GM12873 (cell line): ENCODE measurements at regions not wholly inside any gene's neighbourhood (a gene's known extent, or its start where the extent isn't known, plus 50 kb on each side); places are given as distances from the start of the nearest gene placed in this dataset.

Experiments used
- TF ChIP-seq, protein P1 (sequence below): IDR thresholded peaks from 2 replicates; pipeline ENCODE4 v1.5.1; 2012; ENCODE audit warnings: low read depth, mild to moderate bottlenecking, moderate library complexity, low read length, control low read depth; ENCODE audit not compliant: insufficient read depth; ENCODE audit errors: missing control alignments

DNA sequence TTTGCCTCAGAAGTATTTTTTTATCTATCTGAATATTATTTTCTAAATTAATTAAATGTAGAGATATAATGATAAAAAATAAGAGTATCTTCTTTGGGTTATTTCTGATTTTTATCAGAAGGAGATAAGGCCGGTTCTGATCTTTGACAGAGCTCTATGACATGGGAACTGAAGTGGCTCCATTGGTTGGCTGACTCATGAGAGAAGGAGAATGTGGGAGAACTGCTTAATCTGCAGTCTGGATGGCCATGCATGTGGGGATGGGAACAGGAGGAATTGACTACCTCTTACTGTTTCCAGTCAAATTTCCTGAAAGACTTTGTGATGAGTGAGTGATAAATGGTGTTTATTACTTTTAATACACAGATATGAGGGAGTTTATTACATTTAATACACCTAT, 155.8 kb upstream of the ATP2B1 start:
- TF ChIP-seq, protein P1, sequence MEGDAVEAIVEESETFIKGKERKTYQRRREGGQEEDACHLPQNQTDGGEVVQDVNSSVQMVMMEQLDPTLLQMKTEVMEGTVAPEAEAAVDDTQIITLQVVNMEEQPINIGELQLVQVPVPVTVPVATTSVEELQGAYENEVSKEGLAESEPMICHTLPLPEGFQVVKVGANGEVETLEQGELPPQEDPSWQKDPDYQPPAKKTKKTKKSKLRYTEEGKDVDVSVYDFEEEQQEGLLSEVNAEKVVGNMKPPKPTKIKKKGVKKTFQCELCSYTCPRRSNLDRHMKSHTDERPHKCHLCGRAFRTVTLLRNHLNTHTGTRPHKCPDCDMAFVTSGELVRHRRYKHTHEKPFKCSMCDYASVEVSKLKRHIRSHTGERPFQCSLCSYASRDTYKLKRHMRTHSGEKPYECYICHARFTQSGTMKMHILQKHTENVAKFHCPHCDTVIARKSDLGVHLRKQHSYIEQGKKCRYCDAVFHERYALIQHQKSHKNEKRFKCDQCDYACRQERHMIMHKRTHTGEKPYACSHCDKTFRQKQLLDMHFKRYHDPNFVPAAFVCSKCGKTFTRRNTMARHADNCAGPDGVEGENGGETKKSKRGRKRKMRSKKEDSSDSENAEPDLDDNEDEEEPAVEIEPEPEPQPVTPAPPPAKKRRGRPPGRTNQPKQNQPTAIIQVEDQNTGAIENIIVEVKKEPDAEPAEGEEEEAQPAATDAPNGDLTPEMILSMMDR: no peak

DNA sequence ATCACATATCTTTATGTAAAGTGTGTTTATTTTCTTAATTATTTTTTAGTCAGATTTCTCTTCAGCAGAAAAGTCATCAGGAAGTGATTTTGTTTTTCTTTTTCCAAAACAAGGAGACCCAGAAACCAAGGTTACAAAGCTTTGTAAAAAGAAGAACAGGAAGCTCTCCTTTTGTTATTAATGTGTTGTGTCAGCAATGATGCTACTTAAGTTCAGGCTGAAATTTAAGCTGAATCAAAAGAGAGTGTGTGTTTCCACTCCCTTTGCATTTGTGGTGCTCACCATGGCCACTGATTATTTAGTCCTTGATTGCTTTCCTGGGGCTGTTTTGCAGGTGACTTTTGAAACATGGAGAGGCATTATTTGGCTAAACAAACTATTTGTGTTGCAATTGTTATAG, 155.3 kb upstream of the ATP2B1 start:
- TF ChIP-seq, protein P1: no peak

DNA sequence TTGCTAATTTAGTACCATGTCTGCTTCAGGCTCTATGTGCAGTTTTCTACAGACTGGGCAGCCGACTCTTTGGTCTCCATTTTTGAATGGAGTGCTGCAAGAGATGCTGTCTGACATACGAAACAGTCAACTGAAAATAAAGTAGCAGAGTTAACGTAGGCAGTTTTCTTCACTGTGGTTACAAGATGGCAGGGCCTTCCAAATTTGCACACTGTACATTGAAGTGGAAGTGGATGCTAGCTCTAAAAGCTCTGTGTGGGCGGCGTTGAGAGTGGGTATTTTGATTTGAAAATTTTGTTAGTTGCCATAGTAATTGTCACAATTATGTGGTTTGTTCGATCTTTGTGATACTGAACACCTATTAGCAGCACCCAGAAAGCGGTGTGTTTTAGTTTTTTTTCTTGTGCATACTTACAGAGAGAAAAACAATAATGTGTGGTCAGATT, 154.9 kb upstream of the ATP2B1 start:
- TF ChIP-seq, protein P1: no peak

DNA sequence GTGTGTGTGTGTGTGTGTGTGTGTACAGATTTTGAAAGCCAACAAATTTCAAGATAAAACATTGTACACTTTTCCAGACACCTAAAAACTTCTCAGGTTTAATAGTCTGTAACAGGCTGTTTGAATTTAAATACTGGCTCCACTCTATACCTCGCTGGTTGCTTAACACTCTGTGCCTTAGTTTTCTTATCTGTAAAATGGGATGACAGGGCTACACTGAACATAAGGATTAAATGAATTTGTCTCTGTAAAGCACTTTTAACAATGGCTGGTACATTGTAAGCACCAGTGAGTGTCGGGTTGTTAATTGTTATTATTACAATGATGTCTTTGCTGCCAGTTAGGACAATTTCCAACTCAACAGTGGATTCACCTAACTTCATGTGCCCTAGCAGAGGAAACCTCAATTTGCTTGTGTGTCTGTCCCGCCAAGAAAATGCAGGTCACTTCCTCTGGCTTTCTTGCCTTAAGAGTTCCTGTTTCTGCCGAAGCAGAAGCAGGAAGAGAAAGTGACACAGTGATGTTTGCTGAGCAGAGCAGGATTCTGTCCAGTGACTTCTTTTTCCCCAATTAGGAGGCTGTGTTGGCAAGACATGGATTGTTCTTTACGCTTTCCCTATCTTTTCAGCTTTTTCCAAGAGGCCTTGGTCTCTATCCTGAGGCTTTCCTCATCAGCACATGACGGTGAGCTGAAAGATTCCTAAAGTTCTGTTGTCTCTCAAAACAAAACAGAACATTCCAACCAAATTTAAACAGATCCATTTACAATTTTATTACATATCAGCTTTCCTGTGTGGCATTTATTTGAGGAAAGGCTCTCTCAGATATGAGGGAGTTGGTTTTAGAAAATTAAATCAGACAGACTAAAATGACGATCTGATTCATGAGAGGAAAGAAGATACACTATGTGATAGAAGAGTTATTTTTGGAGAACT, 154.1 kb upstream of the ATP2B1 start:
- TF ChIP-seq, protein P1: no peak

DNA sequence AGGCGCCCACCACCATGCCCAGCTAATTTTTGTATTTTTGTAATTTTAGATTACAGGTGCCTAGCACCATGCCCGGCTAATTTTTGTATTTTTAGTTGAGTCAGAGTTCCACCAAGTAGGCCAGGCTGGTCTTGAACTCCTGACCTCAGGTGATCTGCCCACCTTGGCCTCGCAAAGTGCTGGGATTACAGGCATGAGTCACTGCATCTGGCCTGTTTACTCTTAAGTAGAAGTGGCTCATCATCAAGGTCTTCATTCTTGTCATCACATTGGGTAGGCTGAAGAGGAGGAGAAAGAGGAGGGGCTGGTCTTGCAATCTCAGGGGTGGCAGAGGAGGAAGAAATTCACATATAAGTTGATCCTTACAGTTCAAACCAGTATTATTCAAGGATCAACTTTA, 152.4 kb upstream of the ATP2B1 start:
- TF ChIP-seq, protein P1: no peak

DNA sequence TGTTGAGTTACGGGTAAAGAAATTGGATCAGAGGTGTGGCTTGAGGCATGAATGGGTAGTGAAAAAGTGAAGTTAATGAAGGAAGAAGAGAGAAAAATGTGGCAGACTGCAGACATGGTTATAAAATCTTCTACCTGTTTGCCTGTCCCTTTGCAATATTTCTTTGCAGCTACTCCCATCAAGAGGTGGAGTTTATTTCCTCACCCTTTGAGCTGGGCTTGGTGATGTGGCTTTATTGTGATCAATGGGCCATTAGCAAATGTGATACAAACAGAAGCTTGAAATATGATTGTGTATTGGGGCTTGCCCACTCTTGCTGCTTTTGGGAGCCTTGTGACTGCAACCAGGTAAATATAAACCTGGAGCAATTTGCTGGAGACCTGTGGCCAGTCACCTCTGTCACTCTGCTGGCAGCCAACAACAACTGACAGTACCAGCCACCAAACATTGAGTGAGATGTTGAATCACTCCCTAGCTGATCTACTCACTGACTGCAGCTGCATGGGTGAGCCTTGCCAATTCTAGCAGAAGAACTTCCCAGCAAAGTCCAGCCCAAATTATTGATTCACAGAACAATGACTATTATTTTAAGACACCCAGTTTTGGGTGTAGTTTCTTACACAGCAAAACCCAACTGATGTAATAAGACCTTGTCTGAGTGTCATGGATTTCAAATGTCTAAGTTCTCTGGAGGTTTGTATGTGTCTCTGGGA, 151.0 kb upstream of the ATP2B1 start:
- TF ChIP-seq, protein P1: no peak

DNA sequence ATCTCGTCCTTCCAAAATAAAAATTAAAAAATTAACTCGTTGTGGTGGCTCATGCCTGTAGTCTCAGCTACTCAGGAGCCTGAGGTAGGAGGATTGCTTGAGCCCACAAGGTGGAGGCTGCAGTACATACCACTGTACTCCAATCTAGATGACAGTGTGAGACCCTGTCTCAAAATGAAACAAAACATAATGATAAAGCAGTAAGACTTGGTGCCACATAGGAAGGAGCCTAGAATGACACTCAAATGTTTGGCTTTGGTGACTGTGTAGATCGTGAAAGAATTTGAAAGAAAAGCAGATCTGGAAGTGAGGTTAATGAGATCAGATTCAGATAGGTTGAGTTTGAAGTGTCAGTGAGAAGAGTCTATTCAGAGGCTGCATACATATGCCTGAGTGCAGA, 150.1 kb upstream of the ATP2B1 start:
- TF ChIP-seq, protein P1: no peak
